Putamen (tissue), 1 donor: ENCODE measurements at regions not wholly inside any gene's neighbourhood (a gene's known extent, or its start where the extent isn't known, plus 50 kb on each side); places are given as distances from the start of the nearest gene placed in this dataset.
A peak's percentile ranks its signal among the peaks of the same experiment; 100 is the strongest.

Experiments
- DNase-seq: peaks from one replicate; pipeline ENCODE4 v3.0.0-alpha.2; 2016; ENCODE audit warnings: low spot score

- no peak for DNase-seq
These were observed 184.4 kb upstream of the DYNLRB2 start for GRCh38 chr16:80356365-80356764.

DNA sequence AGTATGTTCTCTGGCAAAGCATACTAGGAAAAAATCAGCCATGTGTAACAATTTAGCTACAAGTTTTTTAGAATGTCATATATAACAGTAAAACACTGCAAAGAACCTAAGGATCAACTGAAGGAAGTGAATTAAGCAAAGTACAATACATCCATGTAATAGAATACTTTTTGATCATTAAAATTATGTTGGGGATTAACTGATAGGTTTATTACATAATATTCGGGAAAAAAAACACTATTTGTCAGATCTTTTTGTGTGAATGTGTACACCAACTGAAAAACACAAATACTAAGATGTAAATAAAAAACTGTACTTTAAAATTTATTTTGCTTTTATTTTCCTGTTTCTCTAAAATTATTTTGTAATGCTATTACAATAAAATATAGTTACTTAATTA is 185.5 kb upstream of the DYNLRB2 start:
- DNase-seq: no peak

GRCh38 chr16:80350061-80350460 is 190.7 kb upstream of the DYNLRB2 start:
- no peak for DNase-seq

DNA sequence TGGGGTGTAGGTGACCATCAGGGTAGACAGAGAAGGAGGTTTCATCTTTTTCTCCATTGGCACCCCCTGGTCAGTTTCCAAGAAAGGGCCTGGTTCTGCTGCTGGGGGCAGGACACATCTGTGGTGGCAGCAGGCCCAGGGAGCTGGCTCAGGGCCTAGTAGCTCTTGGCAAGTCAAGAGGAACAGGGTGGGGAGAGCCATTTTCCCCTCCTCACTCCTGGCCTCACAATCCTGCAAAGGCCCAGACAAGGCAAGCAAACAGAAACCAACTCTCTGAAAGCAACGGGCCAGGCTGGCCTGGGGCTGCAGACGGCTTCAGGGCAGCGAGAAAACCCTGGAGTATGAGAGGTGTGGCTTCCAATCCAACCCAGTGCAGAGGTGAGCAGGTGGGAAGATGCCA is 192.9 kb upstream of the DYNLRB2 start:
- DNase-seq: peak; percentile 13

- no peak for DNase-seq
These were observed 193.8 kb upstream of the DYNLRB2 start for GRCh38 chr16:80347002-80347401.

DNA sequence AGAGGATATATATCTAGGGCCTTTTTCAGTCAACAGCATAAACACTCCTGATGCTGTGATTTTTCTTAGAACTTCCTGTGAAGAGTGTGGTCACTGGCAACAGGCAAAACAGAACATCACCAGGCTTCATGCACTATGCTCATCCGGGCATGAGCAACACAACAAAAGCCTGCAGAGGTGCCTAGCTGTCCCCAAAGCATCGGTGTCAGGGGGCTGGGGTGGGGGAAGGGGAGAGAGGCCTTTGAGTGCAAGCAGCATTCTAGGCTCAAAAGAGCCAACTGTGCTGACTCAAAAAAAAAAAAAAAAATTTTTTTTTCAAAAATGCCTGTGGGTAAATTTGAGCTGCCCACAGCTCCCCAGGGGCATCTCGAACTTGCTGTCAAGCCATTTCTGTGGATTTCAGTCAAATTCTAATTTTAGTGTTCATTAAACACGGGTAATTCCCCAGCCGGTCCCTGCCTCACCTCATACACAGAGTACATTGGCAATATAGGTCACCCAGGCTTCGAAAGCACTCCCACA is 194.6 kb upstream of the DYNLRB2 start:
- no peak for DNase-seq

- DNase-seq: no peak
These were observed 195.1 kb upstream of the DYNLRB2 start for GRCh38 chr16:80345701-80346100.

DNA sequence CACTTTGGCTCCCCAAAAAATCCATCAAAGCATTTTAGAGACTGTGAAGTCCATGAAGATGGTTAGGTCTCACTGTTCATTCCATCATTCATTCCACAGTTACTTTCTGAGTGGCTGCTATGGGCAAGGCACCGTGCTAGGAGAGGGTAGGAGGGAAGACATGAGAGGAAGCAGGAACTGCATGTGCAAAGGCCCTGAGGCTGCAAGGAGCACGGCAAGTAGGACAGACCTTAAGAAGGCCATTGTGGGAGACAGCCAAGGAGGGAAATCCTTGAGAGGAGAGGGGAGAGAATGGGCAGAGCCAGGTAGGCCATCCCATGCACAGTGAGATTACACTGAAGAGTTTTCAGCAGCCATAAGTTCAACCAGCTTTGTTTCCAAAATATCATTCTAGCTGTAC is 196.2 kb upstream of the DYNLRB2 start:
- no peak for DNase-seq

- DNase-seq: no peak
These were observed 199.5 kb upstream of the DYNLRB2 start for GRCh38 chr16:80341263-80341662.

GRCh38 chr16:80337786-80338185 is 203.0 kb upstream of the DYNLRB2 start:
- DNase-seq: no peak

GRCh38 chr16:80330803-80331202 is 210.0 kb upstream of the DYNLRB2 start:
- DNase-seq: no peak

- DNase-seq: no peak
These were observed 210.6 kb upstream of the DYNLRB2 start for GRCh38 chr16:80330150-80330549.

GRCh38 chr16:80327740-80328139 is 213.1 kb upstream of the DYNLRB2 start:
- DNase-seq: no peak

- no peak for DNase-seq
These were observed 216.4 kb upstream of the DYNLRB2 start for GRCh38 chr16:80324371-80324770.

GRCh38 chr16:80323808-80324195 is 217.0 kb upstream of the DYNLRB2 start:
- no peak for DNase-seq

GRCh38 chr16:80323187-80323807 is 217.5 kb upstream of the DYNLRB2 start:
- peak; percentile 6 for DNase-seq

DNA sequence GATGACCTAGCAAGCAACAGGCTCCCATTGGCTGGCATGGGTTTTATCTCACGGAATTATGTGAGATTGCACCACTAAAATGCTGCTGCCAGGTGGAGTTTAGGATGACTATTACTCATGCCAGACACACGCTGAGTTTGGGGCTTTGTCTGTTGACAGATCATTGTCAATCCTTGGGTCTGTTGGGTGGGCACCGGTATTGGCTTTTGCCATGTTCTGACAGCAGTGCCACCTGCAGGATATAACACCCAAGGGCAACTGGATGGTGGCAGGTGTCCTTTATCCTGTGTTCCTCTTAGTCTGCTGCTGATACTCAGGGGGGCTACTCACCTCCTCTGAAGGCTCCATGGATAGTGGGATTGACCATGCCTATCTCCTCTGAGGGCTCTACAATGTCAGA is 221.6 kb upstream of the DYNLRB2 start:
- DNase-seq: no peak

DNA sequence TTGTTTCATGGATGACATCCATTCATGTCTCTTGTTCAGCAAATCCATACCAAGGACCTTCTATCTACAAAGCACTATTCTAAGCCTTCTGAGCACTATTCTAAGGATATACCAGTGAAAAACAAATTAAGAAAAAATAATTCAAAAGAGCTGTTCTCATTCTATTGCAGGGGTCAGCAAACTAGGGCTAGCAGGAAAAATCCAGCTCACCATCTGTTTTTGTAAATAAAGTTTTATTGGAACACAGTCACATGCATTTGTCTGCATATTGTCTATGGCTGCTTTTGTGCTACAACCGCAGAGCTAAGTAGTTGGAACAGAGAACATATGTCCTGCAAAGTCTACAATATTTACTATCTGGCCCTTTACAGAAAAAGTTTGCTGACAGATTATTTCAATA is 222.7 kb upstream of the DYNLRB2 start:
- no peak for DNase-seq

DNA sequence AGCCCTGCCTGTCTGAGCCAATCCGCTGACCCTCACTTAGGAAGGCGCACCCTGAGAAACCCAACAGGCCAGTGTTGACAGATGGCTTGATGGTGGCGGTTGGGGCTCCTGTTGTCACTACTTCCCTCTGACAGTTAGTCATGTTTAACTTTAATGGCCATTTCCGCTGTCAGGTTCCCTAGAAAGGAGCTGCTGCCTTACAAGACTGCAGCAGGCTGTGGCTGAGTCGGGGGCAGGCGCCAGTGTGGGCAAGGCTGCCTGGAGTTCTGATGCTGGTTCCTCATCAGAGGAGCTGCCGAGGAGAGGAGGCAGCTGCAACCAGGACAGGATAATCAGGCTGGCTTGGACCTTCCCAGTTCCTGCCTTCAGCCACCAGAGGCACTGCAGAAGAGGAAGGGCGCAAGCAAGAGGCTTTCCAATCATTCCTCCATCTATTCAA is 223.2 kb upstream of the DYNLRB2 start:
- DNase-seq: no peak

- no peak for DNase-seq
These were observed 223.7 kb upstream of the DYNLRB2 start for GRCh38 chr16:80317116-80317515.

- no peak for DNase-seq
These were observed 226.8 kb upstream of the DYNLRB2 start for GRCh38 chr16:80314042-80314441.

- DNase-seq: no peak
These were observed 231.6 kb upstream of the DYNLRB2 start for GRCh38 chr16:80309178-80309577.

DNA sequence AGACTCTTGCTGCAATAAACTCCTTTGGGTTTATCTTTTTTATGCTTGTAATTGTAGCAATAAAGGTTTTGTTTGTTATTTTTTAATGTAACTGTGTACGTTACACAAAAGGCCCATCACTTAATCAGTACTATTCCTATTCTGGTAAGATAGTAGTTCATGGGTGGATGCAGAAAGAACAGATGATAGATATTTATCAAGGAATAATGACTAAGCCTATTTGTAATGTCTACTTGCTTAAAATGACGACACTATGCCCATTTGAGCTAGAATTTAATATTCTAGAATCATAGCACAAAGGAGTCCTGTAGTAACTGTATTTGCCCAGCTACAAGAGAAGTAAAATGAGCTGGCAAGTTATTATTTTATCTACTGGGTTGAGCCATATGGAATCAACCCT is 235.4 kb upstream of the DYNLRB2 start:
- DNase-seq: no peak

GRCh38 chr16:80303691-80304090 is 237.1 kb upstream of the DYNLRB2 start:
- DNase-seq: no peak
